GM12878 (cell line): ENCODE measurements at regions not wholly inside any gene's neighbourhood (a gene's known extent, or its start where the extent isn't known, plus 50 kb on each side); places are given as distances from the start of the nearest gene placed in this dataset.

Experiments
- ATAC-seq: fragments of 200-7000 bp; cut with Tn5 transposase; 3 replicates; pipeline ENCODE4 v1.9.1; 2020; ENCODE audit warnings: mild to moderate bottlenecking, moderate library complexity
- BruUV-seq: library from RNA; stranded (reverse); fragments of 400-500 nt; replicated peaks from 2 replicates; lab custom pipeline; 2021; lab: Mats Ljungman, UMichigan
- CTCF ChIA-PET: fragments of 300-600 bp; sonication (Branson Sonifier 250); formaldehyde crosslinking; extraction: SDS; loops from one replicate; lab custom pipeline; 2021; ENCODE audit warnings: inconsistent platforms; lab: Yijun Ruan, JAX
- POLR2A ChIA-PET: fragments of 350-600 bp; formaldehyde crosslinking; extraction: SDS; loops from one replicate; lab custom pipeline; 2021; ENCODE audit warnings: inconsistent platforms; lab: Charles Lee
- RAD21 ChIA-PET: fragments of 300-600 bp; sonication (Branson Sonifier 250); formaldehyde crosslinking; loops from one replicate; lab custom pipeline; 2023; ENCODE audit warnings: antibody characterized with exemption; ENCODE audit not compliant: unreplicated experiment; lab: Charles Lee
- SMC1A ChIA-PET: fragments of 300-600 bp; sonication (Branson Sonifier 250); formaldehyde crosslinking; loops from one replicate; lab custom pipeline; 2023; ENCODE audit not compliant: unreplicated experiment, uncharacterized antibody; lab: Charles Lee
- DNase-seq: peaks from one replicate; pipeline ENCODE4 v3.0.0-alpha.2; 2011; ENCODE audit warnings: low read depth, low spot score
- FAIRE-seq: peaks from 3 replicates; lab custom pipeline; 2011; peaks lifted over from hg19 to GRCh38; lab: Jason Lieb, UNC
- H2AFZ ChIP-seq: 2 replicates; pipeline ENCODE4 v1.6.0; 2011; ENCODE audit warnings: low read depth, low read length, control low read depth; ENCODE audit not compliant: control insufficient read depth
- H3K27ac ChIP-seq: 2 replicates; pipeline ENCODE4 v1.5.1; 2011; ENCODE audit warnings: control low read depth; ENCODE audit not compliant: control insufficient read depth, insufficient read depth
- H3K27me3 ChIP-seq, 2 experiments: replicated peaks in 1 of 2; 2 replicates each; pipeline versions ENCODE4 v1.6.0 to v1.6.1; 2011; ENCODE audit warnings: low read length in 1 of 2; ENCODE audit not compliant: control insufficient read depth in 2 of 2, insufficient read depth in 2 of 2
- H3K36me3 ChIP-seq, 2 experiments: 2 replicates each; pipeline ENCODE4 v1.5.1; 2011; ENCODE audit warnings: low read length in 1 of 2; ENCODE audit not compliant: control insufficient read depth in 2 of 2, insufficient read depth in 2 of 2
- H3K4me1 ChIP-seq: 2 replicates; pipeline ENCODE4 v1.6.1; 2011; ENCODE audit warnings: mild to moderate bottlenecking, low read length, moderate library complexity, mixed read lengths; ENCODE audit not compliant: control insufficient read depth, insufficient read depth
- H3K4me2 ChIP-seq: 2 replicates; pipeline ENCODE4 v1.6.0; 2011; ENCODE audit warnings: control low read depth; ENCODE audit not compliant: control insufficient read depth, insufficient read depth
- H3K4me3 ChIP-seq: fragments of 200-600 bp; sonication (generic); 2 replicates; pipeline ENCODE4 v1.5.1; 2016
- H3K79me2 ChIP-seq: 2 replicates; pipeline ENCODE4 v1.6.0; 2011; ENCODE audit warnings: low read length; ENCODE audit not compliant: control insufficient read depth, insufficient read depth
- H3K9ac ChIP-seq: 2 replicates; pipeline ENCODE4 v1.8.0; 2011; ENCODE audit warnings: low read length, control low read depth, mixed read lengths; ENCODE audit not compliant: control insufficient read depth, insufficient read depth
- H3K9me3 ChIP-seq: replicated peaks from 3 replicates; pipeline ENCODE4 v1.5.1; 2011; ENCODE audit warnings: mild to moderate bottlenecking, low read length; ENCODE audit not compliant: control insufficient read depth, insufficient read depth
- H4K20me1 ChIP-seq: 2 replicates; pipeline ENCODE4 v1.6.0; 2011; ENCODE audit not compliant: control insufficient read depth, insufficient read depth
- CTCF ChIP-seq, 3 experiments: IDR thresholded peaks in 2 of 3; conservative IDR thresholded peaks in 1 of 3; 2 replicates each; pipeline ENCODE4 v1.5.1; 2011; ENCODE audit warnings: low read depth in 3 of 3, low read length in 3 of 3, mild to moderate bottlenecking in 3 of 3, control low read depth in 2 of 3, moderate library complexity in 2 of 3, inconsistent platforms in 1 of 3, mixed read lengths in 1 of 3; ENCODE audit not compliant: control insufficient read depth in 2 of 3, insufficient read depth in 1 of 3; ENCODE audit errors: extremely low read depth in 1 of 3
- IRF5 ChIP-seq: fragments of 450-650 bp; IDR thresholded peaks from 2 replicates; pipeline ENCODE4 v1.6.1; 2017; ENCODE audit warnings: borderline replicate concordance
- SMAD5 ChIP-seq: IDR thresholded peaks from 2 replicates; pipeline ENCODE4 v1.6.1; 2016; ENCODE audit warnings: antibody characterized with exemption, low read depth
- WGBS: methylation state at CpG from one replicate; pipeline ENCODE4 v1.1.6; 2016; ENCODE audit warnings: low lambda C conversion rate; ENCODE audit not compliant: insufficient replicate concordance, insufficient coverage; ENCODE audit errors: missing lambda C conversion rate; 5-methylcytosine and 5-hydroxymethylcytosine counted together
- in situ Hi-C: fragments of 300-500 bp; cut with MboI; formaldehyde crosslinking; loops from 9 replicates; pipeline ENCODE4 v1.14.3; 2018; ENCODE audit warnings: mixed read lengths
- intact Hi-C: fragments of 100-400 bp; cut with micrococcal nuclease; formaldehyde crosslinking; loops from one replicate; pipeline ENCODE4 v1.14.2; 2022; ENCODE audit not compliant: unreplicated experiment

- H3K9me3 ChIP-seq: no peaks in the 10 kb centered on the region
- DNase-seq (no peak), ATAC-seq (peak; percentile 55; the same call in 2 of the 3 replicates), FAIRE-seq (no peak)
- in situ Hi-C loops (loop anchor here (10.0 kb wide), 1 partner anchor 497 kb away; no protein-coding TSS in a partner anchor), intact Hi-C loops (loop anchor here (5.0 to 10.0 kb wide), 2 partner anchors 377 to 504 kb away; no protein-coding TSS in a partner anchor)
- no peaks in the 10 kb centered on the region for H3K36me3 ChIP-seq
- no peaks in the 10 kb centered on the region for H4K20me1 ChIP-seq
- ChIA-PET RAD21 (interaction anchor here (0.6 kb wide), 1 partner anchor 855 kb away, joined by 4 read pairs; no protein-coding TSS in a partner anchor), POLR2A (no interaction called here), SMC1A (interaction anchor here (0.6 to 1.3 kb wide), 2 partner anchors 8 to 302 kb away, joined by 3 to 4 read pairs; no protein-coding TSS in a partner anchor), CTCF (interaction anchor here (1.6 kb wide), 1 partner anchor 14 kb away, joined by 4 read pairs; no protein-coding TSS in a partner anchor)
- no peak overlapping the region for H2AFZ ChIP-seq
- H3K4me3 ChIP-seq: no peak overlapping the region
- no peak overlapping the region for H3K9ac ChIP-seq
- no peak overlapping the region for H3K4me2 ChIP-seq
- no peaks in the 10 kb centered on the region for H3K27me3 ChIP-seq
- TF ChIP-seq IRF5: no peak
- TF ChIP-seq CTCF (IDR thresholded peaks at IDR 0.05 in 2 of 3, conservative IDR thresholded peaks at IDR 0.05 in 1 of 3; ENCODE audit: control insufficient read depth in 2 of 3, extremely low read depth in 1 of 3, insufficient read depth in 1 of 3, low read depth in 3 of 3, low read length in 3 of 3): peak in 1 of 3 experiments; percentile 9; a peak in 1 of 6 replicates
- TF ChIP-seq SMAD5: no peak
- no peak overlapping the region for H3K27ac ChIP-seq
- H3K79me2 ChIP-seq: no peaks in the 10 kb centered on the region
- BruUV-seq: no TSS peak
- H3K4me1 ChIP-seq: no peaks in the 10 kb centered on the region
- 54% methylated on average over 8 of the region's 8 CpGs for WGBS
Measured at GRCh38 chr16:76668207-76668725, 391.1 kb downstream of the CNTNAP4 start.
